ENCODE measurements at regions not wholly inside any gene's neighbourhood (a gene's known extent, or its start where the extent isn't known, plus 50 kb on each side); places are given as distances from the start of the nearest gene placed in this dataset.

- no peaks in the 10 kb centered on the region for H3K4me1 ChIP-seq (ENCODE audit: control insufficient read depth in 1 of 2, insufficient read depth in 1 of 2, low read depth in 1 of 2, low read length in 1 of 2)
- H3K27me3 ChIP-seq = no peaks in the 10 kb centered on the region
- H3K4me3 ChIP-seq (ENCODE audit: low read depth in 1 of 2, low read length in 1 of 2) = no peak overlapping the region
- H3K27ac ChIP-seq = no peak overlapping the region
- no peaks in the 10 kb centered on the region for H3K36me3 ChIP-seq
- no peaks in the 10 kb centered on the region for H3K9me3 ChIP-seq
- TF ChIP-seq, protein P1, sequence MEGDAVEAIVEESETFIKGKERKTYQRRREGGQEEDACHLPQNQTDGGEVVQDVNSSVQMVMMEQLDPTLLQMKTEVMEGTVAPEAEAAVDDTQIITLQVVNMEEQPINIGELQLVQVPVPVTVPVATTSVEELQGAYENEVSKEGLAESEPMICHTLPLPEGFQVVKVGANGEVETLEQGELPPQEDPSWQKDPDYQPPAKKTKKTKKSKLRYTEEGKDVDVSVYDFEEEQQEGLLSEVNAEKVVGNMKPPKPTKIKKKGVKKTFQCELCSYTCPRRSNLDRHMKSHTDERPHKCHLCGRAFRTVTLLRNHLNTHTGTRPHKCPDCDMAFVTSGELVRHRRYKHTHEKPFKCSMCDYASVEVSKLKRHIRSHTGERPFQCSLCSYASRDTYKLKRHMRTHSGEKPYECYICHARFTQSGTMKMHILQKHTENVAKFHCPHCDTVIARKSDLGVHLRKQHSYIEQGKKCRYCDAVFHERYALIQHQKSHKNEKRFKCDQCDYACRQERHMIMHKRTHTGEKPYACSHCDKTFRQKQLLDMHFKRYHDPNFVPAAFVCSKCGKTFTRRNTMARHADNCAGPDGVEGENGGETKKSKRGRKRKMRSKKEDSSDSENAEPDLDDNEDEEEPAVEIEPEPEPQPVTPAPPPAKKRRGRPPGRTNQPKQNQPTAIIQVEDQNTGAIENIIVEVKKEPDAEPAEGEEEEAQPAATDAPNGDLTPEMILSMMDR (IDR thresholded peaks at IDR 0.05) = no peak
Observed at GRCh38 chr13:105597573-105597972, 937.9 kb downstream of the EFNB2 start.

- Histone ChIP-seq H3K27me3 (no peaks in the 10 kb centered on the region), H3K9me3 (no peaks in the 10 kb centered on the region), H3K4me1 (ENCODE audit: control insufficient read depth in 1 of 2, insufficient read depth in 1 of 2, low read depth in 1 of 2, low read length in 1 of 2) (no peaks in the 10 kb centered on the region), H3K27ac (no peak overlapping the region), H3K4me3 (ENCODE audit: low read depth in 1 of 2, low read length in 1 of 2) (no peak overlapping the region), H3K36me3 (no peaks in the 10 kb centered on the region)
- TF ChIP-seq, protein P1 (IDR thresholded peaks at IDR 0.05) = no peak
Observed at GRCh38 chr13:105595471-105595870, 940.0 kb downstream of the EFNB2 start.

DNA sequence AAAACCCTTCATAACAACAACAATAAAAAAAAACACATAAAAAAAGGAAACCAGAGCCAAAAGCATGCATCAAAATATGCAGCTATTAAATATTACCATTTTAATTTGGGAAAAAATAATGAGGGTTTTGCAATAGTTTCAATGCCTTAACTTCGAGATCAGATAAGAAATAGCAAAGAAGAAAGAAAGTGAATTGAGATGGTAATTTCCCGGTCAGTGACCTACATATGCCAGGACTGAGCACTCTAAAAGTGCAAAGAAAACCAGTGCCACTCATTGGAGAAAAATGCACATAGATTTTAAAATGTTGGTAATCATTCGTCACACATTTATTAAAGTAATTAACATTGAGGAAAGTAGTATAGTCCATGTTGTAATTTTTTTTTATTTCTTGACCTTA, 944.2 kb downstream of the EFNB2 start:
- Histone ChIP-seq H3K9me3 (no peaks in the 10 kb centered on the region), H3K27ac (no peak overlapping the region), H3K36me3 (no peaks in the 10 kb centered on the region), H3K27me3 (no peaks in the 10 kb centered on the region), H3K4me1 (ENCODE audit: control insufficient read depth in 1 of 2, insufficient read depth in 1 of 2, low read depth in 1 of 2, low read length in 1 of 2) (no peaks in the 10 kb centered on the region), H3K4me3 (ENCODE audit: low read depth in 1 of 2, low read length in 1 of 2) (no peak overlapping the region)
- TF ChIP-seq, protein P1 (IDR thresholded peaks at IDR 0.05) = no peak

DNA sequence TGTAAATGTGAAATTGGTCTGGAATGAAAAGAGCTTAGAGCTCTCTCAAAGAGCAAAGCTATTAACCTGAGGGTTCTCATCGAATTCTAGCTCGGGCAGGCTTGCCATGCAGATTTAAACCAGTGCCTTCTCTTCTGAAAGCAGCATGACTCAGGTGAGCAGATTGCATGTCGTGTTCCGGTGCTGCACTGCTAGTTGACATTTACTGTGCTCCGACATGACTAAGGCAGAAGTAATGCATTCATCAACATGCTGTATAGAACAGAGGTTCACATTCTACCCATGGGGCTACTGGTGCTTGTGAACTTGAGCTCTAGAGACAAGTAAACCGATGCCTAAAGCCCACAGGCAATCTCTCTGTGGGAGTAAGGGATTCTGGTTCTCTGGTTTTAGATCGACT, 947.7 kb downstream of the EFNB2 start:
- TF ChIP-seq, protein P1 (IDR thresholded peaks at IDR 0.05) = no peak
- no peaks in the 10 kb centered on the region for H3K36me3 ChIP-seq
- no peak overlapping the region for H3K4me3 ChIP-seq (ENCODE audit: low read depth in 1 of 2, low read length in 1 of 2)
- no peaks in the 10 kb centered on the region for H3K27me3 ChIP-seq
- H3K27ac ChIP-seq = no peak overlapping the region
- H3K4me1 ChIP-seq (ENCODE audit: control insufficient read depth in 1 of 2, insufficient read depth in 1 of 2, low read depth in 1 of 2, low read length in 1 of 2) = no peaks in the 10 kb centered on the region
- H3K9me3 ChIP-seq = no peaks in the 10 kb centered on the region

DNA sequence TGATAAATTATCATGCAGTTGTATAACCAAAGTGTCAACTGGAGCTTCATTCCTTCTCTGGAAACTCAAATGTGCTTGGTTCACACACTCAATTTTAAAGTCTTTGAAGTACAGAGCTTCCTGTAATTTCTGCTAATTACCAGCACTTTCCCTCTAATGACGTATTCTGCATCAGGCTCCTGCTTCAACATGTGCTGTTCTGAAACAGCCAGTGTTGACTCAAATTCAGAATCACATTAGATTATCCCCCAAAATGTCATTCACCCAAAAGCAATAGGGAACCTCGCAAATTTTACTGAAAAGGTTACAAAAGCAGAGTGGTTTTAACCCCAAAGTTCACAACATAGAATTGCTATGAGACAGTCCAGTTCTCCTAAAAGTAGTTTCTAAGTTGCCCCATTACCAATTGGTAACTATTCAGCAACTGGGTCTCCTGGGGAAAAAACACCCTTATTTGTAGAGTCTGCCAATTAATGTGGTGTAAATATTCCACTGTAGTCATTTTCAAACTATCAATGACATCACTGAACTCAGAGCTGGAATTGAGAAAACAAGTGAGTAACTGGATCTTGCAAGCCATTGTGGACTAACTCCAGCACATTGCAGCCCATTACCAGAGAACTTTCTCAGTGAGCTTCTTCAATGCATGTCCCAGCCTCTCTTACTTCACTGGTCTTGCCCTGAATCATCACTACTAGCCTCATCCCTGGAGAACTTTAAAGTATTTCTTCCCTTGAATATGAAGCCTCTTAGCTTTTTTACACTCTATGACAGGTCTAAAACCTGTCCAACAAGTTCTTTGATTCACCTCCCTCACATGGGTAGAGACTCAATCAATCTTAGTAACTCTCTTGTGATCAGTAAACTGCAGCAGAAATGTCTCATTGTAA, 955.4 kb downstream of the EFNB2 start:
- H3K4me1 ChIP-seq (ENCODE audit: control insufficient read depth in 1 of 2, insufficient read depth in 1 of 2, low read depth in 1 of 2, low read length in 1 of 2) = no peaks in the 10 kb centered on the region
- H3K36me3 ChIP-seq = no peaks in the 10 kb centered on the region
- TF ChIP-seq, protein P1 (IDR thresholded peaks at IDR 0.05) = no peak
- H3K27me3 ChIP-seq = no peaks in the 10 kb centered on the region
- no peak overlapping the region for H3K4me3 ChIP-seq (ENCODE audit: low read depth in 1 of 2, low read length in 1 of 2)
- no peaks in the 10 kb centered on the region for H3K9me3 ChIP-seq
- no peak overlapping the region for H3K27ac ChIP-seq

All from neutrophil (primary cell).